CD4-positive, alpha-beta T cell treated with Interleukin-4 for 4 hours (primary cell): ENCODE measurements at regions not wholly inside any gene's neighbourhood (a gene's known extent, or its start where the extent isn't known, plus 50 kb on each side); places are given as distances from the start of the nearest gene placed in this dataset.
"Not testable (repeated sequence)": the region's sequence is repeated elsewhere in the genome, so short reads cannot be mapped to it uniquely, and the experiment has no call there.

Experiments used
- DNase-seq: peaks from one replicate; pipeline ENCODE4 v3.0.0-alpha.2; 2020

GRCh38 chr13:58660826-58661225, 1029.3 kb downstream of the PCDH17 start:
- DNase-seq = no peak

GRCh38 chr13:58666331-58666730, 1034.8 kb downstream of the PCDH17 start:
- no peak for DNase-seq

- DNase-seq = no peak
These were observed 1035.6 kb downstream of the PCDH17 start for GRCh38 chr13:58667096-58667495.

- DNase-seq = no peak
These were observed 1048.6 kb downstream of the PCDH17 start for GRCh38 chr13:58680115-58680514.

- no peak for DNase-seq
These were observed 1051.1 kb downstream of the PCDH17 start for GRCh38 chr13:58682616-58683015.

GRCh38 chr13:58687148-58687547, 1055.6 kb downstream of the PCDH17 start:
- no peak for DNase-seq

- DNase-seq = no peak
These were observed 1067.0 kb downstream of the PCDH17 start for GRCh38 chr13:58698531-58698930.

GRCh38 chr13:58704953-58705352, 1073.4 kb downstream of the PCDH17 start:
- no peak for DNase-seq

- no peak for DNase-seq
These were observed 1074.9 kb downstream of the PCDH17 start for GRCh38 chr13:58706421-58706820.

- DNase-seq = no peak
These were observed 1080.6 kb downstream of the PCDH17 start for GRCh38 chr13:58712191-58712590.

- DNase-seq = not testable (repeated sequence)
These were observed 1082.5 kb downstream of the PCDH17 start for GRCh38 chr13:58714016-58714415.

GRCh38 chr13:58721273-58721672, 1089.7 kb downstream of the PCDH17 start:
- DNase-seq = no peak

- DNase-seq = no peak
These were observed 1096.6 kb downstream of the PCDH17 start for GRCh38 chr13:58728126-58728525.

- no peak for DNase-seq
These were observed 1097.8 kb downstream of the PCDH17 start for GRCh38 chr13:58729361-58729760.

GRCh38 chr13:58744686-58745085, 1113.1 kb downstream of the PCDH17 start:
- no peak for DNase-seq

GRCh38 chr13:58767566-58767965, 1136.0 kb downstream of the PCDH17 start:
- DNase-seq = no peak

- DNase-seq = no peak
These were observed 1141.8 kb downstream of the PCDH17 start for GRCh38 chr13:58773280-58773859.

GRCh38 chr13:58782736-58783135, 1151.2 kb downstream of the PCDH17 start:
- DNase-seq = no peak

- no peak for DNase-seq
These were observed 1161.3 kb downstream of the PCDH17 start for GRCh38 chr13:58792854-58793253.

- no peak for DNase-seq
These were observed 1164.2 kb downstream of the PCDH17 start for GRCh38 chr13:58795715-58796114.

- DNase-seq = no peak
These were observed 1173.3 kb downstream of the PCDH17 start for GRCh38 chr13:58804832-58805231.

- DNase-seq = no peak
These were observed 1174.9 kb downstream of the PCDH17 start for GRCh38 chr13:58806401-58806800.

- DNase-seq = no peak
These were observed 1192.2 kb downstream of the PCDH17 start for GRCh38 chr13:58823701-58824100.

- no peak for DNase-seq
These were observed 1196.4 kb downstream of the PCDH17 start for GRCh38 chr13:58827904-58828303.

GRCh38 chr13:58830841-58831240, 1199.3 kb downstream of the PCDH17 start:
- no peak for DNase-seq

GRCh38 chr13:58838615-58839014, 1207.1 kb downstream of the PCDH17 start:
- DNase-seq = no peak
